Nephron progenitor cell (in vitro differentiated cells): ENCODE measurements at regions not wholly inside any gene's neighbourhood (a gene's known extent, or its start where the extent isn't known, plus 50 kb on each side); places are given as distances from the start of the nearest gene placed in this dataset.

Source experiments
- DNase-seq: peaks from one replicate; pipeline ENCODE4 v3.0.0; 2021
- H3K27ac Mint-ChIP-seq: 2 replicates; pipeline ENCODE4 v1.8.0; 2021; ENCODE audit warnings: mild to moderate bottlenecking, moderate library complexity, mixed read lengths
- H3K27me3 Mint-ChIP-seq: 2 replicates; pipeline ENCODE4 v1.8.0; 2021; ENCODE audit warnings: mild to moderate bottlenecking, low read depth, mixed read lengths; ENCODE audit not compliant: poor library complexity
- H3K36me3 Mint-ChIP-seq: 2 replicates; pipeline ENCODE4 v1.8.0; 2021; ENCODE audit warnings: low read depth, mixed read lengths
- H3K4me1 Mint-ChIP-seq: 2 replicates; pipeline ENCODE4 v1.8.0; 2021; ENCODE audit warnings: mixed read lengths
- H3K4me3 Mint-ChIP-seq: 2 replicates; pipeline ENCODE4 v1.8.0; 2021; ENCODE audit warnings: mild to moderate bottlenecking, moderate library complexity, mixed read lengths
- H3K9me3 Mint-ChIP-seq: 2 replicates; pipeline ENCODE4 v1.8.0; 2021; ENCODE audit warnings: mild to moderate bottlenecking, moderate library complexity, mixed read lengths
- CTCF ChIP-seq: fragments of 200-600 bp; sonication (generic); IDR thresholded peaks from 2 replicates; pipeline ENCODE4 v1.5.0; 2021; ENCODE audit warnings: antibody characterized with exemption

GRCh38 chr17:82998637-82999036 lies 80.8 kb upstream of the METRNL start:
- DNase-seq = no peak
- Mint-ChIP-seq H3K27me3 (peaks cover 9% of the 10 kb centered on the region), H3K4me1 (no peaks in the 10 kb centered on the region), H3K36me3 (peaks cover 47% of the 10 kb centered on the region), H3K27ac (no peak overlapping the region), H3K4me3 (no peak overlapping the region), H3K9me3 (peaks cover 51% of the 10 kb centered on the region)
- TF ChIP-seq CTCF = no peak

DNA sequence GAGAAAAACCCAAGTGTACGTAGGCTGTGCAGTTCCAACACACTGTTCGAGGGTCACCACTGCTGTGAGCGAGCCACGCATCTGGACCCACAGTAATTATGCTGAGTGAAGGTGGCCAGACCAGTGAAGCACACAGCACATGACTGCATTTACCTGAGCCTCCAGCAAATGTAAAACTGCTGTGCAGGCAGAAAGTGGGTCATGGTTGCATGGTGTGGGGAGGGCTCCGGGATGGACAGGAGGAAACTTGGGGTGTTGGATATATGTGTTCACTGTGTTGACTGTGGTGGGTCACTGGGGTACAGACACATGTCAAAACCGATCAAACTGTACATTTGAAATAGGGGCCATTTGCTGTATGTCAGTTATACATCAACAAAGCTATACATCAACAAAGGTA lies 78.7 kb upstream of the METRNL start:
- no peak for TF ChIP-seq CTCF
- no peak for DNase-seq
- Mint-ChIP-seq H3K9me3 (peaks cover 42% of the 10 kb centered on the region), H3K27me3 (peaks cover 3% of the 10 kb centered on the region), H3K27ac (no peak overlapping the region), H3K4me3 (no peak overlapping the region), H3K4me1 (no peaks in the 10 kb centered on the region), H3K36me3 (peaks cover 50% of the 10 kb centered on the region)

- Mint-ChIP-seq H3K27me3 (peaks cover 3% of the 10 kb centered on the region), H3K27ac (no peak overlapping the region), H3K9me3 (peaks cover 33% of the 10 kb centered on the region), H3K4me1 (peaks cover 7% of the 10 kb centered on the region), H3K4me3 (no peak overlapping the region), H3K36me3 (peaks cover 54% of the 10 kb centered on the region)
- no peak for DNase-seq
- TF ChIP-seq CTCF = no peak
These were observed 77.1 kb upstream of the METRNL start for GRCh38 chr17:83002118-83002805.

DNA sequence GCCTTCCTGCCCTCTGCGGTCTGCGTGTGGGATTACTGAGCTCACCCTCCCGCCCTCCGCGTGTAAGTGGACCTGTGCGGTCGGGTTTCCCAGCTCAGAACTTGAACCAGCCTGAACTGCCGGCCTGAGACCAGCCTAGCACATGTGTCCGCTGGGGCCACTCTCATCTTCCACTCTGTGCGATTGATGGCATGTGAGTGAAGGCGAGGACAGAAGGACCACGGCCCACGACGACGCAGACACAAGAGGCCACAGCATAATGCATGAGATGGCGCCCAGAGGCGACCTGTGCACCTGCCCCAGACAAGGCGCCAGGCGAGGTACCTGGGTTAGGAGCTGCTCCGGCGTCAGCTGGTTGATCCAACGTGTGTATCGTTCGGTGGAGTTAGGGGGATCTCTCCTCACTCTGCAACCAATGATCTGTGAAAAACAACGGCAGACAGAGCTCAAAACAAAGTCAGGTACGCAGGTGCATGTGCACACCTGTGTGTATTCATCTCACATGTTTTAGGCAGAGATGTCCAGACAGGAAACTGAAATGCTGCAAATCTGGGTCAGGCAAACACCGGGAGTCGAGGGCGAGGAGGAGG lies 74.5 kb upstream of the METRNL start:
- H3K4me1 Mint-ChIP-seq = peaks cover 18% of the 10 kb centered on the region
- peaks cover 3% of the 10 kb centered on the region for H3K27me3 Mint-ChIP-seq
- no peak overlapping the region for H3K4me3 Mint-ChIP-seq
- peaks cover 51% of the 10 kb centered on the region for H3K36me3 Mint-ChIP-seq
- peaks cover 23% of the 10 kb centered on the region for H3K9me3 Mint-ChIP-seq
- no peak for TF ChIP-seq CTCF
- DNase-seq = no peak
- no peak overlapping the region for H3K27ac Mint-ChIP-seq

DNA sequence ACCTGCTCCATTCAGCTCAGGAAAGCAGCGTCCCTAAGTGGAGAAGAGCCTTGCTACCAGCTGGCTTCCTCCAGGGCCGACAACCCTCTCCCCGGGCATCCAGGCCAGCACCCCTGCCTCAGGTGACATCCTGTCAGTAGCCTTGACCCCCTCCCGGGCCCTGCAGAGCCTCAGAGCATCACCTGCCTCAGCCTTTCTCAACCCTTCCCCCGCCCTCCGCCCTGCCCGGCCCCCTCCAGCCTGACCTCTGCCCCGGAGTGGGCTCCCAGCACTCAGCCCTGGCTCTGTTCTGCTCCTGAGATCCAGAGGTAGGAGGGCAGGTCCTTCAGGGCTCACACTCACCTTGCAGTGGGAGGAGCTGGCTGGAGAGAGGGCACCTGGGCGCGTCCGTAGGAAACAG lies 73.8 kb upstream of the METRNL start:
- Mint-ChIP-seq H3K9me3 (peaks cover 23% of the 10 kb centered on the region), H3K27ac (no peak overlapping the region), H3K27me3 (peaks cover 5% of the 10 kb centered on the region), H3K4me3 (no peak overlapping the region), H3K4me1 (peaks cover 24% of the 10 kb centered on the region), H3K36me3 (peaks cover 53% of the 10 kb centered on the region)
- TF ChIP-seq CTCF = no peak
- DNase-seq = no peak
